ENCODE measurements at regions not wholly inside any gene's neighbourhood (a gene's known extent, or its start where the extent isn't known, plus 50 kb on each side); places are given as distances from the start of the nearest gene placed in this dataset.

- TF ChIP-seq, protein P1, sequence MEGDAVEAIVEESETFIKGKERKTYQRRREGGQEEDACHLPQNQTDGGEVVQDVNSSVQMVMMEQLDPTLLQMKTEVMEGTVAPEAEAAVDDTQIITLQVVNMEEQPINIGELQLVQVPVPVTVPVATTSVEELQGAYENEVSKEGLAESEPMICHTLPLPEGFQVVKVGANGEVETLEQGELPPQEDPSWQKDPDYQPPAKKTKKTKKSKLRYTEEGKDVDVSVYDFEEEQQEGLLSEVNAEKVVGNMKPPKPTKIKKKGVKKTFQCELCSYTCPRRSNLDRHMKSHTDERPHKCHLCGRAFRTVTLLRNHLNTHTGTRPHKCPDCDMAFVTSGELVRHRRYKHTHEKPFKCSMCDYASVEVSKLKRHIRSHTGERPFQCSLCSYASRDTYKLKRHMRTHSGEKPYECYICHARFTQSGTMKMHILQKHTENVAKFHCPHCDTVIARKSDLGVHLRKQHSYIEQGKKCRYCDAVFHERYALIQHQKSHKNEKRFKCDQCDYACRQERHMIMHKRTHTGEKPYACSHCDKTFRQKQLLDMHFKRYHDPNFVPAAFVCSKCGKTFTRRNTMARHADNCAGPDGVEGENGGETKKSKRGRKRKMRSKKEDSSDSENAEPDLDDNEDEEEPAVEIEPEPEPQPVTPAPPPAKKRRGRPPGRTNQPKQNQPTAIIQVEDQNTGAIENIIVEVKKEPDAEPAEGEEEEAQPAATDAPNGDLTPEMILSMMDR (IDR thresholded peaks at IDR 0.05; ENCODE audit: poor library complexity) = no peak
- TF ChIP-seq EZH2 (IDR thresholded peaks at IDR 0.05; ENCODE audit: borderline replicate concordance) (no peak), EZH2phosphoT487 (IDR thresholded peaks at IDR 0.05; ENCODE audit: low read depth, severe bottlenecking, unreplicated experiment) (no peak)
Measured at GRCh38 chr21:43273708-43274021, 104.9 kb downstream of the CRYAA start.
